PC-9 (cell line): ENCODE measurements at regions not wholly inside any gene's neighbourhood (a gene's known extent, or its start where the extent isn't known, plus 50 kb on each side); places are given as distances from the start of the nearest gene placed in this dataset.

Experiments used
- BruUV-seq: library from RNA; stranded (reverse); fragments of 400-500 nt; replicated peaks from 2 replicates; lab custom pipeline; 2021; lab: Mats Ljungman, UMichigan
- CTCF ChIA-PET: fragments of 300-600 bp; sonication (Branson Sonifier 250); formaldehyde crosslinking; loops from one replicate; lab custom pipeline; 2022; ENCODE audit warnings: antibody characterized with exemption; lab: Charles Lee
- POLR2A ChIA-PET: fragments of 300-600 bp; sonication (Branson Sonifier 250); formaldehyde crosslinking; loops from one replicate; lab custom pipeline; 2022; ENCODE audit warnings: antibody characterized with exemption; ENCODE audit not compliant: unreplicated experiment; lab: Charles Lee
- DNase-seq, 2 experiments: peaks; one replicate each; pipeline versions ENCODE4 v3.0.0 to v3.0.0-alpha.2; 2015 to 2022; ENCODE audit warnings: mixed read lengths in 1 of 2
- H2AFZ ChIP-seq: fragments of 200-600 bp; sonication (generic); 2 replicates; pipeline ENCODE4 v1.8.1; 2017; ENCODE audit warnings: antibody characterized with exemption
- H3F3A ChIP-seq: fragments of 200-600 bp; sonication (generic); 2 replicates; pipeline ENCODE4 v1.8.1; 2017; ENCODE audit warnings: antibody characterized with exemption, mild to moderate bottlenecking, low read depth; ENCODE audit not compliant: insufficient read depth
- H3K27ac ChIP-seq: fragments of 200-600 bp; sonication (generic); 2 replicates; pipeline ENCODE4 v1.6.1; 2016; ENCODE audit warnings: mixed run types
- H3K27me3 ChIP-seq: fragments of 200-600 bp; sonication (generic); 2 replicates; pipeline ENCODE4 v1.6.1; 2016; ENCODE audit warnings: low read depth, mixed run types; ENCODE audit not compliant: insufficient read depth
- H3K36me3 ChIP-seq: fragments of 200-600 bp; sonication (generic); 2 replicates; pipeline ENCODE4 v1.6.1; 2016; ENCODE audit warnings: low read depth, mixed run types
- H3K4me1 ChIP-seq: fragments of 200-600 bp; sonication (generic); replicated peaks from 2 replicates; pipeline ENCODE4 v1.6.1; 2016; ENCODE audit warnings: mixed run types; ENCODE audit not compliant: insufficient read depth
- H3K4me2 ChIP-seq: fragments of 200-600 bp; sonication (generic); 2 replicates; pipeline ENCODE4 v1.6.1; 2017; ENCODE audit warnings: mixed run types
- H3K4me3 ChIP-seq: fragments of 200-600 bp; sonication (generic); 2 replicates; pipeline ENCODE4 v1.6.1; 2016; ENCODE audit warnings: mixed run types
- H3K79me2 ChIP-seq: fragments of 200-600 bp; sonication (generic); 2 replicates; pipeline ENCODE4 v1.6.1; 2017; ENCODE audit warnings: low read depth, mixed run types
- H3K9me2 ChIP-seq: fragments of 200-600 bp; sonication (generic); 2 replicates; pipeline ENCODE4 v1.8.1; 2017; ENCODE audit warnings: mild to moderate bottlenecking; ENCODE audit not compliant: insufficient read depth
- H3K9me3 ChIP-seq: fragments of 200-600 bp; sonication (generic); 2 replicates; pipeline ENCODE4 v1.8.1; 2016; ENCODE audit warnings: low read depth; ENCODE audit not compliant: insufficient read depth
- H4K20me1 ChIP-seq: fragments of 200-600 bp; sonication (generic); 2 replicates; pipeline ENCODE4 v1.8.1; 2017; ENCODE audit not compliant: insufficient read depth
- CTCF ChIP-seq: fragments of 200-600 bp; sonication (generic); conservative IDR thresholded peaks from 2 replicates; pipeline ENCODE4 v1.6.1; 2017; ENCODE audit warnings: mixed run types, antibody characterized with exemption, mild to moderate bottlenecking, moderate library complexity
- EZH2 ChIP-seq: fragments of 200-600 bp; sonication (generic); IDR thresholded peaks from 2 replicates; pipeline ENCODE4 v1.8.0; 2017; ENCODE audit warnings: antibody characterized with exemption, low read depth
- intact Hi-C: fragments of 100-400 bp; cut with micrococcal nuclease; formaldehyde crosslinking; loops from one replicate; pipeline ENCODE4 v1.10.0; 2022; ENCODE audit not compliant: unreplicated experiment

- Histone ChIP-seq H3K27me3 (no peaks in the 10 kb centered on the region), H3K79me2 (no peaks in the 10 kb centered on the region), H3F3A (no peaks in the 10 kb centered on the region), H3K27ac (no peak overlapping the region), H4K20me1 (no peaks in the 10 kb centered on the region), H3K4me2 (no peak overlapping the region), H2AFZ (no peak overlapping the region), H3K4me1 (no peaks in the 10 kb centered on the region), H3K9me2 (no peaks in the 10 kb centered on the region), H3K36me3 (no peaks in the 10 kb centered on the region), H3K9me3 (no peaks in the 10 kb centered on the region), H3K4me3 (no peak overlapping the region)
- ChIA-PET POLR2A (interaction anchor here (0.7 kb wide), 1 partner anchor 11 kb away, joined by 5 read pairs; no protein-coding TSS in a partner anchor), CTCF (no interaction called here)
- TF ChIP-seq EZH2 (no peak), CTCF (no peak)
- intact Hi-C loops = no loop called here
- no peak for DNase-seq
- BruUV-seq = no TSS peak
Measured at GRCh38 chr11:41836431-41836830, 377.0 kb upstream of the LRRC4C start.

- BruUV-seq = no TSS peak
- Histone ChIP-seq H3K36me3 (no peaks in the 10 kb centered on the region), H4K20me1 (no peaks in the 10 kb centered on the region; the same call in 1 of the 2 replicates), H3K27ac (no peak overlapping the region), H3K4me3 (no peak overlapping the region), H3K9me3 (no peaks in the 10 kb centered on the region; the same call in 1 of the 2 replicates), H2AFZ (0 out of 2 replicates have a peak overlapping the region, but pooled peaks have one; percentile 26), H3K4me1 (no peaks in the 10 kb centered on the region), H3K4me2 (no peak overlapping the region), H3K79me2 (no peaks in the 10 kb centered on the region), H3F3A (no peaks in the 10 kb centered on the region), H3K9me2 (no peaks in the 10 kb centered on the region), H3K27me3 (no peaks in the 10 kb centered on the region)
- CTCF ChIA-PET = no interaction called here
- no peak for DNase-seq
- intact Hi-C loops = no loop called here
- TF ChIP-seq EZH2 (no peak), CTCF (no peak)
- POLR2A ChIA-PET = no interaction called here
Measured at GRCh38 chr11:41842673-41843072, 383.2 kb upstream of the LRRC4C start.

GRCh38 chr11:41845066-41845465 lies 385.6 kb upstream of the LRRC4C start:
- no peaks in the 10 kb centered on the region for H3K9me2 ChIP-seq
- no peaks in the 10 kb centered on the region for H3K27me3 ChIP-seq
- ChIA-PET CTCF (no interaction called here), POLR2A (no interaction called here)
- no peaks in the 10 kb centered on the region for H3K79me2 ChIP-seq
- H3K27ac ChIP-seq = no peak overlapping the region
- intact Hi-C loops = no loop called here
- no peaks in the 10 kb centered on the region for H3F3A ChIP-seq
- no peak overlapping the region for H2AFZ ChIP-seq
- no peaks in the 10 kb centered on the region; the same call in 1 of the 2 replicates for H4K20me1 ChIP-seq
- H3K4me1 ChIP-seq = no peaks in the 10 kb centered on the region
- no peak overlapping the region for H3K4me2 ChIP-seq
- H3K36me3 ChIP-seq = no peaks in the 10 kb centered on the region
- BruUV-seq = no TSS peak
- H3K9me3 ChIP-seq = no peaks in the 10 kb centered on the region; the same call in 1 of the 2 replicates
- DNase-seq = no peak
- TF ChIP-seq EZH2 = no peak
- no peak overlapping the region for H3K4me3 ChIP-seq

- Histone ChIP-seq H3K9me3 (no peaks in the 10 kb centered on the region; the same call in 1 of the 2 replicates), H3K9me2 (no peaks in the 10 kb centered on the region), H3K36me3 (no peaks in the 10 kb centered on the region), H3K4me2 (no peak overlapping the region), H3K4me1 (no peaks in the 10 kb centered on the region), H3F3A (no peaks in the 10 kb centered on the region), H3K27ac (no peak overlapping the region), H3K4me3 (no peak overlapping the region), H3K27me3 (no peaks in the 10 kb centered on the region), H3K79me2 (no peaks in the 10 kb centered on the region), H2AFZ (no peak overlapping the region), H4K20me1 (no peaks in the 10 kb centered on the region; the same call in 1 of the 2 replicates)
- no peak for DNase-seq
- ChIA-PET POLR2A (no interaction called here), CTCF (no interaction called here)
- TF ChIP-seq EZH2 (no peak), CTCF (no peak)
- intact Hi-C loops = no loop called here
- no TSS peak for BruUV-seq
Measured at GRCh38 chr11:41848349-41848748, 388.9 kb upstream of the LRRC4C start.
